ENCODE measurements at regions not wholly inside any gene's neighbourhood (a gene's known extent, or its start where the extent isn't known, plus 50 kb on each side); places are given as distances from the start of the nearest gene placed in this dataset.

GRCh38 chr4:189060104-189060503, 880.6 kb upstream of the FRG1 start:
- TF ChIP-seq, protein P1, sequence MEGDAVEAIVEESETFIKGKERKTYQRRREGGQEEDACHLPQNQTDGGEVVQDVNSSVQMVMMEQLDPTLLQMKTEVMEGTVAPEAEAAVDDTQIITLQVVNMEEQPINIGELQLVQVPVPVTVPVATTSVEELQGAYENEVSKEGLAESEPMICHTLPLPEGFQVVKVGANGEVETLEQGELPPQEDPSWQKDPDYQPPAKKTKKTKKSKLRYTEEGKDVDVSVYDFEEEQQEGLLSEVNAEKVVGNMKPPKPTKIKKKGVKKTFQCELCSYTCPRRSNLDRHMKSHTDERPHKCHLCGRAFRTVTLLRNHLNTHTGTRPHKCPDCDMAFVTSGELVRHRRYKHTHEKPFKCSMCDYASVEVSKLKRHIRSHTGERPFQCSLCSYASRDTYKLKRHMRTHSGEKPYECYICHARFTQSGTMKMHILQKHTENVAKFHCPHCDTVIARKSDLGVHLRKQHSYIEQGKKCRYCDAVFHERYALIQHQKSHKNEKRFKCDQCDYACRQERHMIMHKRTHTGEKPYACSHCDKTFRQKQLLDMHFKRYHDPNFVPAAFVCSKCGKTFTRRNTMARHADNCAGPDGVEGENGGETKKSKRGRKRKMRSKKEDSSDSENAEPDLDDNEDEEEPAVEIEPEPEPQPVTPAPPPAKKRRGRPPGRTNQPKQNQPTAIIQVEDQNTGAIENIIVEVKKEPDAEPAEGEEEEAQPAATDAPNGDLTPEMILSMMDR (IDR thresholded peaks at IDR 0.05): no peak
- TF ChIP-seq POLR2A (IDR thresholded peaks at IDR 0.05): no peak

All from gastroesophageal sphincter (tissue), 3 donors.